ENCODE measurements at regions not wholly inside any gene's neighbourhood (a gene's known extent, or its start where the extent isn't known, plus 50 kb on each side); places are given as distances from the start of the nearest gene placed in this dataset.

GRCh38 chr7:114295522-114295921, 119.1 kb upstream of the FOXP2 start:
- TF ChIP-seq POLR2A (IDR thresholded peaks at IDR 0.05) (no peak), CTCF (IDR thresholded peaks at IDR 0.05) (no peak), EP300 (IDR thresholded peaks at IDR 0.05) (no peak)
